HG02870 (cell line): ENCODE measurements at regions not wholly inside any gene's neighbourhood (a gene's known extent, or its start where the extent isn't known, plus 50 kb on each side); places are given as distances from the start of the nearest gene placed in this dataset.

Experiments
- ATAC-seq: cut with Tn5 transposase; IDR thresholded peaks from one replicate; pipeline ENCODE4 v1.9.1; 2021; ENCODE audit warnings: mild to moderate bottlenecking, moderate library complexity; ENCODE audit not compliant: unreplicated experiment

GRCh38 chr1:90502696-90503095, 214.4 kb downstream of the BARHL2 start:
- ATAC-seq = no peak

GRCh38 chr1:90502194-90502593, 214.9 kb downstream of the BARHL2 start:
- no peak for ATAC-seq

- no peak for ATAC-seq
Measured at GRCh38 chr1:90501281-90501680, 215.8 kb downstream of the BARHL2 start.

DNA sequence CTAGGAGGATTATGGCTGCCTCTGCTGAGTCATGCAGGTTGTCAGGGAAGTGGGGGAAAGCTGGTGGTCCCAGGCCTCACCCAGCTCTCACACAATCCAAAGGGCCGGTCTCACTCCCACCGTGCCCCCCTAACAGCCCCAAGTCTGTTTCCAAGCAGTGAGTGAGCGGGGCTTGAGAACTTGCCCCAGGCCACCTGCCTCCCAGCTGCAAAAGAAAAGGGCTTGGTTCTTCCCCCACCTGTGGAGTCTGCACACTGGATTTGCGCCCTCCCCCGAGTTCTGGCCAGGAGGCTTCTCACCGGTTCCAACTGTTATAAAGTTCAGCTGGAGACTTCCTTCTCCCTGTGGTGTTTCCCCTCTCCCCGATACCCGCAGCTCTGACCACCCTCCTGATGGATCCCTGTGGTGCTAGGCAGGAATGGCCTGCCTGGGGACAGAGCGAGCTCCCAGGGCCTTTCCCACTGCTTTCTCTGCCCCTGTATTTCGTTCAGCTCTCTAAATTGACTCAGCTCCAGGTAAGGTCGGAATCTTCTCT, 222.3 kb downstream of the BARHL2 start:
- ATAC-seq = no peak

DNA sequence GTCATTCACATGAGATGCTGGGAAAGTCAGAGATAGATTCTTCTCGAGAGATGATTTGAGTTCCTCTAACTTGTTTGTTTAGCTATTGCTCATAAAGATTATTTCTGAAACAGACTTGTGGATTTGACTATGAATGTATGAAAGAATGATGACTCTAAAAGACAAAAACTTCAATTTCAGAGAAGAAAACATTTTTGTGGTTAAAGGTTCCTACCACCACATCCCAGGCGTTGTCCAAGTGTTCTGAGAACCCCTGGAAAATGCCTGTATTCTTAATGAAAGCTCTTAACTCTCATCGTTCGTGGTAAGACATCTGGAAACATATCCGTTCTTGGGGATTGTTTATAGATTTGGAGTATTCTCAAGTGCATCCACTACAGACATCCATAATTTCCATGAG, 228.7 kb downstream of the BARHL2 start:
- ATAC-seq = no peak

DNA sequence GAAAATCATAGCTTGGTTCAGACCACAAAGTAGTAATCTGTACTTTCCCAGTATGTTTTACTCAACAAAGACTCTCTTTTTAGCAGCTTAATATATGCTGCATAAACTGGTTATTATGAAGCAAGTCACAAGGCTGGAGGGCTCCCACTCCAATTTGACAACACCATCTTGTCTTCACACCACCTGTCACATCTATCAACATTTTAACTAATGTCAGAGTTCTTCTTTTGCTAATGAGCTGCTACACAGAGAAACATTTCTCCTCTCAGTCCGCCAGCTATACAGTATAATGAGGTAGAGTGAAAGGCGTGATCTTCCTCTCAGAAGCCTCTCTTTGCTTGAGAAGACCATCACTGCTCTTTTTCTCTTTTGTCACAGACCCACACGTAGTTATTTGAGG, 230.1 kb downstream of the BARHL2 start:
- ATAC-seq = no peak

GRCh38 chr1:90486134-90486824, 230.8 kb downstream of the BARHL2 start:
- ATAC-seq = no peak

DNA sequence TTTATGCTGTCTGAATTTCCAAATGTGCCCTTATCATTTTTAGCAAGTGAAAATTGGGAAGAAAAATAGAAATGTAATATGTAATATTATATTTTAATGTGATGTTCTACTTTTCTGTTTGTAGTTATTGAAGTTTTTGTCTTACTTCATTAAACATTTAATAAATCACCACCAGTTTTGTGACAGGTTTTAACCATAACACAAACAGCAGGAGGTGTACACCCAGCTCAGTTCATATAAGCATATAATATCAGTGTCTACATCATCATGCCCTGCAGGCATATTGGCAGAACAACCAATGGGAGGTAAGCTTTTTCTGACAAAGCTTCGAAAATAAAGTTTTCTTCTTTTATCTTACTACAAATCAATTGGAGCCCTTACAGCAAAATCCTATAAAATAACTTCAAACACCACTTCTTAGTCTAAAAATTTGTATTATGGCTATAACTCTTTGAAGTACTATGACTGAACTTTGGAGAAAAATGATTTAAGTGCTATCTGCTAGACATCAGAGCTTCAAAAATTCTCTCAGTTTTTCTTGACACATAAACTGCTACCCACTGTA, 236.7 kb downstream of the BARHL2 start:
- ATAC-seq = no peak

DNA sequence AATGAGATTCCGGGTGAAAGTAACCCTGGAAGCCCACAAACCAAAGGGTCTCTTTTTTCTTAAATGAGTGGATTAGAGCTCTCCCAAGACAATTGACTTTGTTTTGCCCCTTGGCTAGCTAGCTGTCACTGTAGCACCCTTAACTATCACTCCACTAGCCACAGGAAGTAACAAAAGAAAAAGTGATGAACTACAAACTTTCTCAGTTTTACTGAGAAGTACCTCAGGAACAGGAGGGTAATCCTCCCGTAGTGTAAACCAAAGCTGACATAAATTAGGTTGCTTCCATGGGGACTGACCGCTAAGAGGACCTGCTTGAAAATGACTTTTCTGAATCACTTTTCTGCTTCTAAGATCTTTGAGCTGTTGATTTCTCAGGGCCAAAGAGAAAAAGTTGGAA, 240.1 kb downstream of the BARHL2 start:
- no peak for ATAC-seq

GRCh38 chr1:90476411-90476810, 240.7 kb downstream of the BARHL2 start:
- no peak for ATAC-seq

DNA sequence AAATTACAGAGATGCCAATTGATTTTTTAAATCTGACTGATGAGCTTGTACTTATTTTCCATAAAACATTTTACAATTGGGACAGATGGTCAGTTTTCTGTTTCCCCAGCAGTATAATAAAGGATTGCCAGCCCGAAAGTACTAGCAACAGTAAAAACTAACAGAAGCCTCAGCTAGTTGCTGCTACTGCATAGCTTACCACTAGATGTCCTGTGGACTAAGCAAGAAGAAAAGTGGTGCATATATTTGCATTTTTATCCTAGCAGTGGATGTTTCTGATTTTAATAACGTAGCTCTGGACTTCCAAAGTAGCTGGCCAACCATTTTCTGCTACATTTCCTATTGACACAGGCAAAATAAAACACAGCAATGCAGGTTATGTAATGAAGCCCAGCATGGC, 241.5 kb downstream of the BARHL2 start:
- no peak for ATAC-seq

DNA sequence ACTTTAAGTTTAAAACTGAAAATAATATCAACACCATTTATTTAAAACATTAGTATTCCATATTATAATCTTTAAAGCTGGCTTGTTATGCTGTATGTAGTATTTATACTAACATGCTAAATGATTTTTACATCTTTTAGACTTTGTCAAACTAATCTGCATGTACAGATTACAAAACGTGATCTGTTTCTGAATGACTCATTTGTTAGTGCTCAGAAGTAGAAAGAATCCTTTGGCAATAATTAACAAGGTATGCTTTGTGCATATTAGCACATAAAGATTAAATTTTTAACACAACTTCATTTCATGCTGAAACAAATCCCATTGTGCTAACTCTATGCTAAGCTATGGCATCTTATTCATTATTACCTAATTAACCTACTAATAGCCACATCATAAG, 242.4 kb downstream of the BARHL2 start:
- no peak for ATAC-seq

- ATAC-seq = no peak
Measured at GRCh38 chr1:90474158-90474557, 242.9 kb downstream of the BARHL2 start.

DNA sequence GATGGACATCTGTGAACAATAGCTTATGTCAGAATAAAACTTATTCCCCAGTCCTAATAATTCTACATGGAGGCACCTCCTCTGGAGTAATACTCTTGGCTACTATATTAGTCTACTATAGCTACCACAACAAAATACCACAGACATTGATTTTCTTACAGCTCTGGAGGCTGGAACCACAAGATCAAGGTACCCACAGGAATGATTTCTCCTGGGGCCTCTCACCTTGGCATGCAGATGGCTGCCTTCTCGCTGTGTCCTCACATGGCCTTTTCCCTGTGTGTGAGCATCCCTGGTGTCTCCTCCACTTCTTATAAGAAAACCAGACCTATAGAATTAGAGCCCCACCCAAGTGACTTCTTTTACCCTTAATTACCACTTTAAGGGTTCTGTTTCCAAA, 244.3 kb downstream of the BARHL2 start:
- ATAC-seq = no peak

GRCh38 chr1:90459570-90459969, 257.5 kb downstream of the BARHL2 start:
- no peak for ATAC-seq

DNA sequence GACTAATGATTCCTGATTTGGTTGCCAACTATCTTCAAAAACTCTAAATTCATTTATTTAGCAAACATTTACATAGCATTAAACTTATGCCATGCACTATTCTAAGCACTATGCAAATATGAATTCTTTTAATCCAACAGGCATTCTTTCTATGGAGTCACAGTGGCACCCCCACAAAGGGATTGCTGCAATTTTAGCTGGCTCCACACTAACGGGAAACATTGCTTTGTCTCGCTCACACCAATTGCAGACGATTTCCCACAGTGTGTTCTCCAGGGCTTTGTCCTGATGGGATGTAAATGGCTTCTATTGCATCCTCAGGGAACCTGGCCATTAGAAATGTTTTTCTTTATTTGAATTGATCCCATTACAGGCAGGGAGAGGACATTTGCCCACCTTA, 259.1 kb downstream of the BARHL2 start:
- no peak for ATAC-seq

- ATAC-seq = no peak
Measured at GRCh38 chr1:90452491-90452890, 264.6 kb downstream of the BARHL2 start.

GRCh38 chr1:90443354-90443753, 273.7 kb downstream of the BARHL2 start:
- no peak for ATAC-seq

GRCh38 chr1:90435351-90435750, 281.8 kb downstream of the BARHL2 start:
- no peak for ATAC-seq

DNA sequence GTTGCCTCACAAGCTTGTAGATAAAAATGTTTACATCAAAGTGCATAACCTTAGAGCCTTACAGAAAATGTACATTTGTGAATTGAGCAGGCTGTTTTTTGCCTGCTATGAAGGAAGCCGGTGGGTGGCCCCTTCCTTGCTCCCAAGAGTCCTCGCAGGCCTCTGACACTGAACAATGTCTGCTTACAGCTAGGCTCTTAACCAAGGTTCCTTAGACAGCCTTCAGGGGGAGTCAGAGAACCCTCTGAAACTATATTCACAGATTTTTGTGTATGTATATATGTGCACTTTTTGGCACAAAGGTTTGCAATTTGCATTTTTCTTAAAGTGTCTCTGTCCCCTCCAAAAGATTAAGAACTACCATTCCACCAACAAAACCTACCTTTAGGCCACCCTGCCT, 282.6 kb downstream of the BARHL2 start:
- no peak for ATAC-seq

DNA sequence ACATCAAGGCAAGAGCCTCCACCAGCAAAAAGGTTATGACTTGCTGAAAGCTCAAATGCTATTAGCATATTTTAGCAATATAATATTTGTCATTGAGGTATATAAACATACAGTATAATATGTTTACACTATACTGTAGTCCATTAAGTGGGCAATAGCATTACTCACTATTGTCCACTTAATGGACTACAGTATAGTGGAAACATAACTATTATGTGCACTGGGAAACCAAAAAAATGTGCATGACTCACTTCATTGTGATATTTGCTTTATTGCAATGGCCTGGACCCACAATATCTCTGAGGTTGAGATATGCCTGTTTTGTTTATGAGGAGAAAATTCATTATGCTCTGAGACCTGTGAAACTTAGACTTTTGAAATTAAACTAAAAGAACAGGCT, 300.0 kb downstream of the BARHL2 start:
- ATAC-seq = no peak

- no peak for ATAC-seq
Measured at GRCh38 chr1:90414201-90414600, 302.9 kb downstream of the BARHL2 start.

- no peak for ATAC-seq
Measured at GRCh38 chr1:90413519-90413918, 303.6 kb downstream of the BARHL2 start.
